Activated CD4-positive, alpha-beta T cell treated with anti-CD3 and anti-CD28 coated beads for 4 hours (primary cell): ENCODE measurements at regions not wholly inside any gene's neighbourhood (a gene's known extent, or its start where the extent isn't known, plus 50 kb on each side); places are given as distances from the start of the nearest gene placed in this dataset.

Source experiments
- DNase-seq, 2 donors: peaks; one replicate each; pipeline ENCODE4 v3.0.0-alpha.2; 2020

- no peak for DNase-seq
These were observed 124.9 kb upstream of the ATXN7L3B start for GRCh38 chr12:74412606-74413230.

GRCh38 chr12:74415633-74416032 is 122.0 kb upstream of the ATXN7L3B start:
- DNase-seq, result no peak

GRCh38 chr12:74418573-74418972 is 119.1 kb upstream of the ATXN7L3B start:
- DNase-seq, result no peak

- no peak for DNase-seq
These were observed 112.9 kb upstream of the ATXN7L3B start for GRCh38 chr12:74424778-74425177.

GRCh38 chr12:74426091-74426490 is 111.5 kb upstream of the ATXN7L3B start:
- no peak for DNase-seq

- DNase-seq, result no peak
These were observed 108.1 kb upstream of the ATXN7L3B start for GRCh38 chr12:74429535-74429934.

- DNase-seq, result no peak
These were observed 105.8 kb upstream of the ATXN7L3B start for GRCh38 chr12:74431801-74432200.

- DNase-seq, result no peak
These were observed 97.2 kb upstream of the ATXN7L3B start for GRCh38 chr12:74440469-74440868.

GRCh38 chr12:74441872-74442271 is 95.8 kb upstream of the ATXN7L3B start:
- no peak for DNase-seq

GRCh38 chr12:74446466-74446865 is 91.2 kb upstream of the ATXN7L3B start:
- DNase-seq, result no peak

- no peak for DNase-seq
These were observed 87.8 kb upstream of the ATXN7L3B start for GRCh38 chr12:74449872-74450271.

- no peak for DNase-seq
These were observed 83.5 kb upstream of the ATXN7L3B start for GRCh38 chr12:74454109-74454508.

GRCh38 chr12:74455429-74455828 is 82.2 kb upstream of the ATXN7L3B start:
- DNase-seq, result no peak

GRCh38 chr12:74456431-74456830 is 81.2 kb upstream of the ATXN7L3B start:
- DNase-seq, result no peak

GRCh38 chr12:74468401-74468800 is 69.2 kb upstream of the ATXN7L3B start:
- DNase-seq, result no peak

GRCh38 chr12:74476234-74476633 is 61.4 kb upstream of the ATXN7L3B start:
- DNase-seq, result no peak

GRCh38 chr12:74481078-74481477 is 56.6 kb upstream of the ATXN7L3B start:
- no peak for DNase-seq

GRCh38 chr12:74482115-74482514 is 55.5 kb upstream of the ATXN7L3B start:
- DNase-seq, result no peak

- DNase-seq, result no peak
These were observed 54.6 kb upstream of the ATXN7L3B start for GRCh38 chr12:74483057-74483456.
